Lung (tissue), 11 donors: ENCODE measurements at regions not wholly inside any gene's neighbourhood (a gene's known extent, or its start where the extent isn't known, plus 50 kb on each side); places are given as distances from the start of the nearest gene placed in this dataset.
"Not testable (repeated sequence)": the region's sequence is repeated elsewhere in the genome, so short reads cannot be mapped to it uniquely, and the experiment has no call there.

Source experiments
- ATAC-seq: fragments of 200-7000 bp; cut with Tn5 transposase; one replicate; pipeline ENCODE4 v1.9.1; 2020; ENCODE audit warnings: moderate number of reproducible peaks; ENCODE audit not compliant: insufficient read depth, low FRiP score
- DNase-seq, 3 donors: peaks; one replicate each; pipeline ENCODE4 v3.0.0-alpha.2; 2013 to 2017
- H3K27ac ChIP-seq, 2 donors: one replicate each; pipeline ENCODE4 v1.5.1; 2013; ENCODE audit warnings: mild to moderate bottlenecking in 2 of 2, moderate library complexity in 2 of 2, control low read depth in 1 of 2, inconsistent platforms in 1 of 2, low read depth in 1 of 2, low read length in 1 of 2
- H3K27me3 ChIP-seq, 3 donors: one replicate each; pipeline ENCODE4 v1.5.1; 2013; ENCODE audit warnings: low read length in 2 of 3; ENCODE audit not compliant: control insufficient read depth in 3 of 3, insufficient read depth in 3 of 3
- H3K36me3 ChIP-seq, 4 donors: one replicate each; pipeline ENCODE4 v1.5.1; 2013; ENCODE audit warnings: low read length in 4 of 4, mild to moderate bottlenecking in 1 of 4, moderate library complexity in 1 of 4; ENCODE audit not compliant: control insufficient read depth in 4 of 4, insufficient read depth in 4 of 4
- H3K4me1 ChIP-seq, 5 donors: one replicate each; pipeline ENCODE4 v1.5.1; 2013; ENCODE audit warnings: low read length in 5 of 5, mild to moderate bottlenecking in 2 of 5, moderate library complexity in 1 of 5; ENCODE audit not compliant: control insufficient read depth in 5 of 5, insufficient read depth in 5 of 5
- H3K4me3 ChIP-seq: one replicate; pipeline ENCODE4 v1.5.1; 2013; ENCODE audit warnings: mild to moderate bottlenecking, control low read depth, moderate library complexity
- H3K9ac ChIP-seq, 2 donors: one replicate each; pipeline ENCODE4 v1.5.1; 2013; ENCODE audit warnings: low read length in 2 of 2, control low read depth in 1 of 2; ENCODE audit not compliant: insufficient read depth in 1 of 2
- H3K9me3 ChIP-seq, 4 donors: one replicate each; pipeline ENCODE4 v1.5.1; 2013; ENCODE audit warnings: low read length in 3 of 4, mild to moderate bottlenecking in 1 of 4, moderate library complexity in 1 of 4; ENCODE audit not compliant: control insufficient read depth in 4 of 4, insufficient read depth in 3 of 4
- CTCF ChIP-seq: IDR thresholded peaks from 2 replicates; pipeline ENCODE4 v1.5.1; 2012; ENCODE audit warnings: mild to moderate bottlenecking; ENCODE audit errors: control extremely low read depth, extremely low read depth
- WGBS, 2 donors: extraction: QIAGEN DNeasy Blood & Tissue Kit; methylation state at CpG; one replicate each; pipeline ENCODE4 v1.1.7; 2013; 5-methylcytosine and 5-hydroxymethylcytosine counted together
- donor health status: control.
- donor health status: control.
- donor health status: Bipolar disorder and iron deficiency.
- donor health status: healthy.
- donor health status: DM: yes; HTN: yes; CAD: no.

DNA sequence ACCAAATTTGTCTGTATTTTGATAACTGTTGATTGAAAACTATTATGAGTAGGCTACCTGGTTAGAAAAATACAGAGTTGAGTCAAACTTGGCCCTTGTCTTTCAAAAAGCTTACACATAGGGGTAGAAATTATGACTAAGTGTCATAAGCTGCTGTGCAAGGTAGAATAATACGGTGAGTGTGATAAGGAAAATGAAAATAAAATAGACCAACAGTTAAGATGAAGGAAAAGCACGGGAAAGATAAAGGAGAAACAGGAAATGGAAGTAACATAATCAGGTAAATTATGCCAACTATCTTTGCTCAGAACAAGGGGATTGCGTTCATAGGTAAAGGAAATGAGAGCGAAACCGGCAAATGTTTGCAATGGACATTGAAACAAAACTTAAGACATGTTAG is 302.5 kb downstream of the PCDH7 start:
- 75 to 82% methylated on average over 5 of the region's 5 CpGs for WGBS, 2 donors
- DNase-seq (no peak), ATAC-seq (no peak)
- H3K4me3 ChIP-seq: no peak overlapping the region
- peaks cover 0 to 2% (median 0%) of the 10 kb centered on the region in 4 donors for H3K36me3 ChIP-seq
- peaks cover 0 to 8% (median 0%) of the 10 kb centered on the region in 5 donors for H3K4me1 ChIP-seq
- H3K27me3 ChIP-seq: no peaks in the 10 kb centered on the region
- TF ChIP-seq CTCF: no peak
- peak overlapping the region in 1 of 2 donors; percentile 83 for H3K27ac ChIP-seq
- no peaks in the 10 kb centered on the region for H3K9me3 ChIP-seq
- no peak overlapping the region for H3K9ac ChIP-seq

GRCh38 chr4:31023109-31023508 is 302.9 kb downstream of the PCDH7 start:
- DNase-seq: no peak
- Histone ChIP-seq H3K4me1 (peaks cover 0 to 8% (median 0%) of the 10 kb centered on the region in 5 donors), H3K27me3 (no peaks in the 10 kb centered on the region), H3K9ac (no peak overlapping the region), H3K36me3 (peaks cover 0 to 2% (median 0%) of the 10 kb centered on the region in 4 donors), H3K27ac (peak overlapping the region in 1 of 2 donors; percentile 83), H3K9me3 (no peaks in the 10 kb centered on the region), H3K4me3 (no peak overlapping the region)
- 80 to 83% methylated on average over 2 of the region's 2 CpGs for WGBS, 2 donors
- TF ChIP-seq CTCF: no peak
- no peak for ATAC-seq

DNA sequence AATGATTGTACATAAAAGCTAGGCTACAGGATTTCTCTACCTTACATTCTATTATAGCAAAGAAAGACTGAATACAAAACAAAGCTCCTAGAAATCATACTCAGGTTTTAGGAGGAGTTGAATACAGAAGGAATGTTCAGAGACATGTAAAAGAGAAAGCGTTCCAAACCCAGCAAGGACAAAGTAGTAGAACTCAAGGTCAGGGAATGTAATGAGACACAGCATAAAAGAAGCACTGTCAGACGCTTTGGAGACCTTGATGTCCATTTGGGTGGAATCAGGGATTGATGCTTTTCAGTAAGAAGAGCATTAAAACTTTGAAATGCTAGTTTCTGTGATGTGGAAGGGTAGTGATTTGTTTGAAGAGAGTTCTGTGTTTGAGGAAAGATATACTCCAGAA is 303.6 kb downstream of the PCDH7 start:
- peaks cover 0 to 2% (median 0%) of the 10 kb centered on the region in 4 donors for H3K36me3 ChIP-seq
- H3K9ac ChIP-seq: no peak overlapping the region
- H3K27me3 ChIP-seq: no peaks in the 10 kb centered on the region
- whole genome bisulfite sequencing, 2 donors: 82 to 87% methylated on average over 2 of the region's 2 CpGs
- TF ChIP-seq CTCF: no peak
- no peak overlapping the region for H3K4me3 ChIP-seq
- ATAC-seq: no peak
- H3K4me1 ChIP-seq: peaks cover 0 to 8% (median 0%) of the 10 kb centered on the region in 5 donors
- no peak overlapping the region for H3K27ac ChIP-seq
- H3K9me3 ChIP-seq: no peaks in the 10 kb centered on the region
- DNase-seq: no peak

DNA sequence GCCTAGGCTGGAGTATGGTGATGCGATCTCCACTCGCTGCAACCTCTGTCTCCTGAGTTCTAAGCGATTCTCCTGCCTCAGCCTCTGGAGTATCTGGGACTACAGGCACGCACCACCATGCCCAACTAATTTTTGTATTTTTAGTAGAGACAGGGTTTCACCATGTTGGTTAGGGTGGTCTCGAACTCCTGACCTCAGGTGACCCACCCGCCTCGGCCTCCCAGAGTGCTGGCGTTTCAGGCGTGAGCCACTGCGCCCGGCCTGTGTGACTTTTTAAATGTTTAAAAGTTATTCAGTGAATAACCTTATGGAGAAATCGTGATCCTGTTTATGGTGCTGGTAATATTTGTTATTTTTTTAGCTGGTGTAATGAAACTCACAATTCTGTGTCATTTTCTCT is 304.6 kb downstream of the PCDH7 start:
- 91 to 94% methylated on average over 12 of the region's 12 CpGs for WGBS, 2 donors
- H3K4me1 ChIP-seq, H3K9ac ChIP-seq, H3K27ac ChIP-seq, H3K36me3 ChIP-seq, H3K4me3 ChIP-seq, H3K9me3 ChIP-seq, DNase-seq, ATAC-seq, H3K27me3 ChIP-seq: not testable (repeated sequence)
